ENCODE measurements at regions not wholly inside any gene's neighbourhood (a gene's known extent, or its start where the extent isn't known, plus 50 kb on each side); places are given as distances from the start of the nearest gene placed in this dataset.

- TF ChIP-seq, protein P1, sequence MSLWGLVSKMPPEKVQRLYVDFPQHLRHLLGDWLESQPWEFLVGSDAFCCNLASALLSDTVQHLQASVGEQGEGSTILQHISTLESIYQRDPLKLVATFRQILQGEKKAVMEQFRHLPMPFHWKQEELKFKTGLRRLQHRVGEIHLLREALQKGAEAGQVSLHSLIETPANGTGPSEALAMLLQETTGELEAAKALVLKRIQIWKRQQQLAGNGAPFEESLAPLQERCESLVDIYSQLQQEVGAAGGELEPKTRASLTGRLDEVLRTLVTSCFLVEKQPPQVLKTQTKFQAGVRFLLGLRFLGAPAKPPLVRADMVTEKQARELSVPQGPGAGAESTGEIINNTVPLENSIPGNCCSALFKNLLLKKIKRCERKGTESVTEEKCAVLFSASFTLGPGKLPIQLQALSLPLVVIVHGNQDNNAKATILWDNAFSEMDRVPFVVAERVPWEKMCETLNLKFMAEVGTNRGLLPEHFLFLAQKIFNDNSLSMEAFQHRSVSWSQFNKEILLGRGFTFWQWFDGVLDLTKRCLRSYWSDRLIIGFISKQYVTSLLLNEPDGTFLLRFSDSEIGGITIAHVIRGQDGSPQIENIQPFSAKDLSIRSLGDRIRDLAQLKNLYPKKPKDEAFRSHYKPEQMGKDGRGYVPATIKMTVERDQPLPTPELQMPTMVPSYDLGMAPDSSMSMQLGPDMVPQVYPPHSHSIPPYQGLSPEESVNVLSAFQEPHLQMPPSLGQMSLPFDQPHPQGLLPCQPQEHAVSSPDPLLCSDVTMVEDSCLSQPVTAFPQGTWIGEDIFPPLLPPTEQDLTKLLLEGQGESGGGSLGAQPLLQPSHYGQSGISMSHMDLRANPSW (CRISPR knock-in tag; IDR thresholded peaks at IDR 0.05): no peak
Measured at GRCh38 chr18:46302528-46303485, 198.6 kb downstream of the HAUS1 start (continued).

DNA sequence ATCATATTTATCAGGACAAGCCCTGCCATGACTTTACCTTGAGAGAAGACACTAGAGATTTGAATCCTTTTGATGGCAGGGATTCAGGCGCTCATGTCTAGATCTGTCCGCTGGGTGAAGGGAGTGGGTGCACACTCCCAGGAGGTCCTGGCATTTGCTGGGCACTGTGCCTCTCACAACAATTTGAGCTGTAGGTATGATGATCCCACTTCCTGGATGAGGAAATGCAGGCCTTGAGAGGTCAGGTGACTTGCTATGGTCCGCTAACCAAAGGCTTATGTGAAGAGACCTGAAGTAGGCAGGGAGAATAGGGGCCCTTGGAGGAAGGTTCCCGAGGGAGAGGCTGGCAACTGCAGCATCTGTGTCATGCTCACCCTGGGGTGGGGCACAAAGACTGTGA, 206.1 kb downstream of the HAUS1 start:
- Histone ChIP-seq H3K27ac (ENCODE audit: extremely low read depth, low read depth, low read length) (no peak overlapping the region), H3K9me3 (replicated peaks; ENCODE audit: control insufficient read depth, insufficient read depth, low read depth, low read length) (no peaks in the 10 kb centered on the region), H2AFZ (ENCODE audit: low read depth, low read length) (no peak overlapping the region), H4K20me1 (replicated peaks; ENCODE audit: control insufficient read depth, insufficient read depth, low read length) (no peaks in the 10 kb centered on the region), H3K36me3 (ENCODE audit: control insufficient read depth, insufficient read depth, low read length) (no peaks in the 10 kb centered on the region), H3K4me1 (replicated peaks in 1 of 2; ENCODE audit: control insufficient read depth in 2 of 2, insufficient read depth in 2 of 2, low read length in 2 of 2) (no peaks in the 10 kb centered on the region), H3K27me3 (ENCODE audit: control insufficient read depth in 2 of 2, insufficient read depth in 2 of 2, low read length in 2 of 2) (peaks cover 0 to 33% of the 10 kb centered on the region in 2 experiments; a peak in 3 of 5 replicates), H3K79me2 (ENCODE audit: control insufficient read depth, insufficient read depth, low read length) (no peaks in the 10 kb centered on the region), H3K9ac (ENCODE audit: insufficient read depth in 1 of 2, low read depth in 2 of 2, low read length in 2 of 2) (no peak overlapping the region), H3K4me3 (no peak overlapping the region), H3K9me1 (ENCODE audit: control insufficient read depth, insufficient read depth, low read length) (no peaks in the 10 kb centered on the region), H3K4me2 (ENCODE audit: insufficient read depth, low read length) (no peak overlapping the region)
- ATAC-seq (no peak), DNase-seq (ENCODE audit: extremely low read depth in 1 of 4, low spot score in 3 of 4) (no peak), FAIRE-seq (no peak)
- 13% methylated on average over 4 of the region's 4 CpGs for WGBS (ENCODE audit: insufficient coverage, low coverage, missing lambda C conversion rate)
- POLR2A ChIA-PET: interaction anchor here (0.9 to 1.1 kb wide), 2 partner anchors 12 to 25 kb away, joined by 3 to 5 read pairs; no protein-coding TSS in a partner anchor
- TF ChIP-seq JUND (IDR thresholded peaks at IDR 0.05; ENCODE audit: borderline replicate concordance, low read depth, low read length): no peak
- no peak for TF ChIP-seq JUND (tag; IDR thresholded peaks at IDR 0.05; ENCODE audit: borderline replicate concordance, low read depth, low read length)
- no TSS peak for BruUV-seq (replicated peaks)
- CTCF ChIA-PET (ENCODE audit: low intra/inter-chr PET ratio): no interaction called here
- in situ Hi-C loops (cut with MboI): no loop called here
- intact Hi-C loops (cut with micrococcal nuclease): no loop called here
